Hematopoietic multipotent progenitor cell treated with erythropoietin and hydrocortisone succinate and interleukin-3 and kit ligand, for 17 days (in vitro differentiated cells): ENCODE measurements at regions not wholly inside any gene's neighbourhood (a gene's known extent, or its start where the extent isn't known, plus 50 kb on each side); places are given as distances from the start of the nearest gene placed in this dataset.

Experiments used
- DNase-seq: peaks from one replicate; pipeline ENCODE4 v3.0.0-alpha.2; 2015; ENCODE audit warnings: low spot score

GRCh38 chr16:16791051-16791450 is 412.1 kb downstream of the NPIPA7 start:
- DNase-seq = no peak

DNA sequence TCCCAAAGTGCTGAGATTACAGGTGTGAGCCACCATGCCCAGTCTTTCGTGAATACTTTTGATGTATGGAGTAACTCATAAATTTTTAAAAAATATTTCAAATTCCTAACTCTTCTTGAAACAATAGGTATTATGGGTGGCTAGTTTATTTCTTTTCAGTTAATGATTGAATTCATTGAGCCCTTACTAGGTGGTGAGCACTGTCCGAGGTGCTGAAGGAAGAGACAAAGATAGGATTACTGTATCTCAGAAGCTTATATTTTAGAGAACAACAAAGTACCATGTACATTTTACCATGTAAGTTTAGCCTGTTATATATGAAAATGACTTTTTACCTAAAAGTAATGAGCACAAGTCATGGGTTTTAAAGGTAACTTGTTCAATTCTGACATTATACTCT is 418.3 kb downstream of the NPIPA7 start:
- DNase-seq = no peak

GRCh38 chr16:16798504-16798903 is 419.6 kb downstream of the NPIPA7 start:
- DNase-seq = no peak

- no peak for DNase-seq
Observed at GRCh38 chr16:16805809-16806208, 426.9 kb downstream of the NPIPA7 start.

DNA sequence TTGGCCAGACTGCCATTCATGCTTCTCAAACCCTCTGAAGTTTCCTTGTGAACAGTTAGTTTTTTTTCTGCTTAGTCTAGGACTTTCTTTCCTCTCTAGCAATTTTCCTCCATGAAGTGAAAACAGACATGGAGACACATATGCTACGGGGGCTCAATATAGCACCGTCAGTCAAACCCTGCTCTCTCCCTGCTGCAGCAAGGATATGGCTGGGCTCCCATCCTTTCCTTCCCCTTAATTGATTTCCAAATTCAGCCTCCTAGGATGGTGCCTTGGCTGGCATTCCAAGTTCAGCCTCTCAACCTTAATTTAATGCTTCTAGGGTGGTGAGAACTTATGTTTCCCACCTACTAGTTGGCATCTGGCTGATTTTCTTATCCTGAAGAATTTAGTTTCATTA is 436.7 kb downstream of the NPIPA7 start:
- no peak for DNase-seq

DNA sequence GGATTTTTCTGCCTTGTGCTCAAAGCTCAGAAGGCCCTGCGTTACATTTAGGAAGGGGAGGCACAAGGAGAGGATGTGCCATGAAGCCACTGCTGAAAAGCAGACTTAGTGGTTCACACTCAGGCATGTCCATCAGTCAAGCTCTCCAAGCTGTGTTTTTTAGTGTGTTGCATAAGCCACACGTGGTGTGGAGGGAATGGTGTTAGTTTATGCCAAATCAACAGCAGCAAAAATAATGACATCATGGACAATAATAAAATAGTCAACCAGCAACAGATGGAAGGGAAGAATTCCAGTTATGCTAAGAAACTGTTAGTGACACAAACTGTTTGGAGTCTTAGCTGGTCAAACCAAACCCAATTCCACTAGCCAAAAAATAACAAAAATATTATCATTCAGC is 438.3 kb downstream of the NPIPA7 start:
- DNase-seq = no peak

- no peak for DNase-seq
Observed at GRCh38 chr16:16821261-16821660, 442.3 kb downstream of the NPIPA7 start.

DNA sequence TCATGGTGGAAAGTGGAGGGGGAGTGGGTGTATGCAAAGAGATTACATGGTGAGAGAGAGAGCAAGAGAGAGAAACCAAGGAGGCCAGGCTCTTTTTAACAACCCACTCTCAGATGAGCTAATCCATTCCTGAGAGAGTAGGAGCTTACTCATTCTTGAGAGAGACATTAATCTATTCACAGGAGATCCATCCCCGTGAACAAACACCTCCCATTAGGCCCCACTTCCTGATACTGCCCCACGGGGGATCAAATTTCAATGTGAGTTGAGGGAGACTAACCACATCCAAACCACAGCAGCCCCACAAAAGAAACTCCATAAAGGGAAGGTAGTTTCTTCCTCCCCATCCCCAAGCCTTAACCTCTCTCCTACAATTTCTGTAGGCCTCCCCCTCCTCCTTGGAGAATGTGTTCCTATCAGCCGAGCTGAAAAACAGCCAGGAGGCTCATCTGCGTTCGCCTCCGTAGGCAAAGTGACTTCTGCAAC is 450.0 kb downstream of the NPIPA7 start:
- no peak for DNase-seq

- DNase-seq = no peak
Observed at GRCh38 chr16:16830401-16830800, 451.5 kb downstream of the NPIPA7 start.

DNA sequence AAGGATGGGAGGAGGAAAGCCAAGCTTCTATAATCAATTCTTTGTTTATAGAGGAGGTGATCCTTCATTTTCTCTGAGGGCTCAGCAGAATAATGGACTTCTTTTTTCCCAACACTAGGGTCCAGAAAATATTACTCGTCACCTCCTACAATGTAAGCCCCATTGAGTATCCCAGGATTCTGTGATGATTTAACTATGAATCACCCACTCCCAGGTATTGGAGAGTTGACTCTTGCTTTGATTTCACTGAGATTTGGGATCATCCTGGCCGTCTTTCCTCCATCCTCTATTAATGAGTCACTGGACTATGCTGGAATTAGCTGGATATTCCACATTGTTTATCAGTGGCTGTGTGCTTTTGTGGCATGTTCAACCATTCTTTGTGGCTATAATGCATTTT is 452.0 kb downstream of the NPIPA7 start:
- DNase-seq = no peak

DNA sequence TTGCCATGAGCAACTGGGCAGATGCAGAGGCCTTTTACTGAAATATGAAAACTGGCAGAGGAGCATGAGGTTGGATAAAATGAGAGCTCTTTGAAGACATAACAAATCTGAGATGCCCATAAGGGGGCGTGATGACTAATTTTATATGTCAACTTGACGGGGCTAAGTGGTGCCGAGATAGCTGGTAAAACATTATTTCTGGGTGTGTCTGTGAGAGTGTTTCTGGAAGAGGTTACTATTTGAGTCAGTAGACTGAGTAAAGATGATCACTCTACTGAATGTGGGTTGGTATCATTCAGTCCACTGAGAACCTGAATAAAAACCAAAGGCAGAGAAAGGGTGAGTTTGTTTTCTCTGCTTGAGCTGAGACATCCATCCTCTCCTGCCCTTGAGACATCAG is 454.2 kb downstream of the NPIPA7 start:
- no peak for DNase-seq

DNA sequence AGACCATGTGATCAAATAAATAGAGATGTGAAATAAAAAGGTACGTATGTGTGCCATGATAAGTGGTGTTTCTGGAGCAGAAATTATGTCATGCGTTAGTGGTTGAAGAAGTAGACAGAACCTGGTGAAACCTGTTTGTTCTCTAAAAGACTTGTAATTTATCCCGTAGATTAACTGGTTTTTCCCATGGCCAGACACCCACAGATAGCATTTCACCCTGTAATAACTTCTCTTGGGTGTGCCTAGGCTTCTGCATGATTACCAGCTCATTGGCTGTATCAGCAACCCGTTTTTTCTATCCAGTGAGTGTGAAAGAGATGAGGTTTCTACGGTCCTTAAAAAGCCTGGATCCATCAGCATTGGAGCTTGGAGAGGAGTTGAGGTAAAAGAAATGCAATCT is 471.3 kb downstream of the NPIPA7 start:
- DNase-seq = no peak

DNA sequence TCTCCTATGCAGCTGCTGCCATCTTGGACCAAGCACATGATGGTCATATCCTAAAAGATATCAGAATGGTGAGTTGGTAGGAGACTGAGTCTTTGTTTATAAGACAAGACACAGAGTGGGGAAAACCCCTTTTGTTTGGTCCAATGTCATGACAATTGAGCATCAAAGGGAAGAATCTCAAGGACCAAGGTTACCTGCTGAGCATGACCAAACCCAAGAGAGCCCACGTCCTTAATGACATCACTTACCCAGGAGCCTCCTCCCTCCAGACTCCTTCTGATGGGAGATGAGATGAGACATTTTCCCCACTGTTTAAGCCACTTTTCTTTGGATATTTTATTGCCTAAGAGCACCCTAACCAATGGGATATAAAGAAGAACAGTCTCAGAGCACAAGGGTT is 478.1 kb downstream of the NPIPA7 start:
- DNase-seq = no peak

DNA sequence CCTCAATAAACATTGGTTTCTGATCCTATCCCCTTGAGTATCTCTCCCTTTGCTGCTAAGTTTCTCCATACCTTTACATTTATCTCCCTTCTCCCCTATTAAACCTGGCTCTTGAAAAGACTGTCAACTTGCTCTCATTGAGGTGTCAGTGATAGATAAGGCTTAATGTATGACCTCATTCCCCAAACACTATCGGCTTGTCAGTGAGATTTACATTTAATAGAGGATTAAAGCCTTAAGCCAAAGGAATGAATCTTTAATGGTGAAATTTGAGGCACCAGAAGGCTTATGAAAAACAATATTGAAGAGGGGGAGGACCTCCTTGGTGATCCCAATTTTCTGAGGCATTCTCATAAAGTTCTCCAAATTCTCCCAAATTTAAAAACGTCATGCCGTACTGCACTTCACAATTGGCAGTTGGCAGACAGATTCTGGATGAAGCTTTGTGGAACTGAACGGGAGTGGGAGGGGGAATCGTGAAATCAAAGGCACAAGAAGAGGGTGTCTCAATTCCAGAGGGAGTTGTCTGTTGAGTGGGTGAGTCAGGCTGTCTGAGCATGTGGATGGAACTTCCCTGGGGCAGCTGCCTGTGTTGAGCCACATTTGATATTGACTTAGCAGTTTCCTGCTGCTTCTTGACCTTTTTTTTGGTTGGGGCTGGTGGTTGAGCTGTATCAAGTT is 478.8 kb downstream of the NPIPA7 start:
- no peak for DNase-seq

DNA sequence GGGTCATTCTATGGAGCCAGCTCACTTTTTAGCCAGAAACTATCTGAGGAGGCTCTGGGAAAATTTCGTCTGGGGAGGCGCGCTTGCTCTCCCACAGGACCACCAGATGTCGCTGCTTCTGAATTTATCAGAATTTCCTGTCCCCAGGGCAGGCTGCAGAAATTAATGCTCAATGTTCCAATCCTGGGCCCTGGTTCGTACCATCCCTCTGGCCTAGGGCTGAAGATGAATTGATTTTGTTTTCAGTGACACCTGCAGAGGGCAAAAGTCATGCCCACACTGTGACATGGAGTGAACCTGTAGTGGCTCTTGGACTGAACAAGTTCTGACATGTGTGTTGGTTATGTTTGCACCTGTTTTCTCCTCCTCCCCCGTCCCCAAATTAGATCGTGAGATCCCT is 482.6 kb downstream of the NPIPA7 start:
- DNase-seq = peak; percentile 12

- no peak for DNase-seq
Observed at GRCh38 chr16:16863672-16864071, 484.7 kb downstream of the NPIPA7 start.

DNA sequence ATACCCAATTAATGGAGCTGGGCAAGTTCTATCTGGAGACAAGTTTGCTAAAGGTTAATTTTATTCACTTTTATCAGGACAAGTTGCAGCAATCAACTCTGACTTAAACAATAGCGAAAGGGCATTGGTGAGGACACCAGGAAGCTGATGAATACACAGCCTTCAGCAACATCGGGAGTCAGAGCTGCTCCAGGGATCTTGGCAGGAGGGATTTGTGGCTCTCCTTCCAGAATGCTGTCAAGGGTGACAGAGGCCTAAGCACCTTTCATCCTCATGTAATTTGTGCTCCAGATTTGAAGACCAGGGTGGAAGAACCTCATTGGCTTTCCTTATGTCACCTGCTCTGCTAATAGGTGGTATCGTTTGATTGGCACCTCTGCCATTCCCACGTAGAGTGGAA is 485.6 kb downstream of the NPIPA7 start:
- DNase-seq = no peak

DNA sequence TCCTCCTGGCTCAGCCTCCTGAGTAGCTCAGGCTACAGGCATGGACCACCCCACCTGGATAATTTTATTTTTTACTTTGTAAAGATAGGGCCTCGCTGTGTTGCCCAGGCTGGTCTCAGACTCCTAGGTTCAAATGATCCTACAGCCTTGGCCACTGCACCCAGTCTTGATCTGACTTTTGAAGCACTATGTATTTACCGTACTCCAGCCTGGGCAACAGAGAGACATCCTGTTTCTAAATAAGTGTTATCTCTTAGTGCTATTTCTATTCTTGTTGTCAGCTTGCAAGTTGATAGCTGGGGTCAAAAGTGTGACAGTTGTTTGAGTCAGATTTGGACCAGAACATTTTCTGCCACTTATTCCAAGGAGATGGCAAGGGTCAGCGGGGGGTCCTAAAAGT is 486.4 kb downstream of the NPIPA7 start:
- no peak for DNase-seq

DNA sequence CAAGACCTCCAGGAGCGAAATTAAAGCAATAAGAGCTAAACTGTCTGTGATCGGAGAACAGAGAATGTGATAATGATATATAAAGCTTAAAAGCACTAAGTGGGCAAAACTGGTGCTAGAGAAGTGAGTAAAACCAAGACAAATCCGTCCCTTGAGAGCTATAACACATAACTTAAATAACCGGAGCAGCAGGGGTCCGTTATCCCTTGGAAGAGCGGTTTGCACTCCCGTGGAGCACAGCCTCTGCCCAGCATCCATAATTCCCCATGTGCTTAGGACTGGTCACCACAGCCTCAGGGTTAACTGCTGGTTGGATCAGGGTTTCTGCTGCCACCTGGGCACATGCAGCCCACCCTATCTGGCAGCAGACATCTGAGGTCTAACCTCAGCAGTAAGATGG is 489.0 kb downstream of the NPIPA7 start:
- DNase-seq = no peak

GRCh38 chr16:16868727-16869126 is 489.8 kb downstream of the NPIPA7 start:
- no peak for DNase-seq

DNA sequence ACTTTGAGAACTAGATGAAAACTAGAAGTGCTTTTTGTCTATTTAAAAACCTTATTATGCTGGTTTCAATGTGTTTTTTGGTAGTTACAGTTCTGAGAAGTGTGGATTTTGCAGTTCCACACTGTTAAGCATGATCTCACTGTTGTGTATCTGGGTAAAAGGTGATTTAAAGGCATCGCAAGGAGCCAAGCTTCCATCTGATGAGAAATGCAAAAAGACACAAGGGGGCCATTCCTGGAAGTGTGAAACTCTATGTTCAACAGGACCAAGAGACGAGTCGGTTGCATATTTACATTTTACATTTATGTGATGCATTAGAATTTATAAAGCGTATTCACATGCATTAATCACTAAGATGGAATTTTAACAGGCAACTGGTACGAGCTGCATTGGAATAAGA is 490.8 kb downstream of the NPIPA7 start:
- DNase-seq = no peak

- DNase-seq = no peak
Observed at GRCh38 chr16:16871196-16871595, 492.3 kb downstream of the NPIPA7 start.

DNA sequence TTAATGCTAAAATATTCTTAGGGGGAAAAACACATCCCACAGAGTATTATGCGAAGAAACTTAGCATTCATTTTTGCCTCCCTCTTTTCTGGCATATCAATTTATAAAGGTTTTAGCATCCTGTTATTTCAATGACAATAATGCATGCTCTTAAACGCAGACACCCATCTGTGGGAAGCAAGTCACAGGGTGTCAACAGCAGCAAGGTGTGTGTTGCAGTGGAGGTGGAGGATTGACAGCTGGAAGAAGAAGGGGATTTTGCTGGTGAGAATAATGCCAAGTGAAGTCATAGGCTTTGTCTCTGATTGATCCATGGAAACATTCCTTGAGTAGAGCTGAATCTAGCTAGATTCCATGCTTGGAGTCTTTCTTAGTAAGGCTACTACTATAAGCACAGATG is 498.1 kb downstream of the NPIPA7 start:
- no peak for DNase-seq

- DNase-seq = no peak
Observed at GRCh38 chr16:16879567-16880251, 500.8 kb downstream of the NPIPA7 start.
